ENCODE measurements at regions not wholly inside any gene's neighbourhood (a gene's known extent, or its start where the extent isn't known, plus 50 kb on each side); places are given as distances from the start of the nearest gene placed in this dataset.

DNA sequence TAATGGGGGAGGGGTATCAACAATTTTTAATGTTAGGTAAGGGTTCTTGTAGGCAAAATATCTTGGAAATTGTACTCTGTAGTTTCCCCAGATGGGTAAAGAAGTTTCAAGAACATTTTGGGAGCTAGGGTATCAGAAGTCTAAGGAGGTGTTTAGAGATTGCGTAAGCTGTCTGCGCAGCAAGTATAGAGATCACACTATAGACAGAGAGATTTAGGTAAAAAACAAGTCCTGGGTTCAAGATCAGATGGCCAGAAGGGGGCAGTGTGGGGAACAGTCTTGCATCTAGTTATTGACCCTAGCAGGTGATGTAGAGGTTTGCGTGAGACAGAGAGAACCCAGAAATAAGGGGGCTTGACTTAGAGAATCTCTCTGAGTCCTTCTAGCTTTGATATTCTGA lies 80.8 kb downstream of the S1PR1 start:
- no peak for DNase-seq

DNA sequence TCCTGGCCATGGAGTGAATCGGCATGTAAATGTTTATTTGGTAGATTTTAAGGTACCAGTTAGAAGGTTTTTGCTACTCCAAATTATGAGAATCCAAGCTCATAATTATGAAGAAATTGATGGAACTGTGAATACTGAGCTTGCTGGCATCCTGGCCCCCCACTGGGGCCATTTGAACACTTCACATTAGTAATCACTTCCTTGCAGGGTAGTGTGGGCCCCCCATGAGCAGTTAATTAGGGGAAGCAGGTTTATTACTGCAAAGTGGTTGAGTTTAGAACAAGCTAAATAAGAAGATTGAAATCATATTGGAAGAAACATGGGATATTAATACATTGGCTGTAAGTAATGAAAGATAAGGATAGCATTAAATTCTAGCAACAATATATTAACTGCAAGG lies 86.7 kb downstream of the S1PR1 start:
- DNase-seq: no peak

DNA sequence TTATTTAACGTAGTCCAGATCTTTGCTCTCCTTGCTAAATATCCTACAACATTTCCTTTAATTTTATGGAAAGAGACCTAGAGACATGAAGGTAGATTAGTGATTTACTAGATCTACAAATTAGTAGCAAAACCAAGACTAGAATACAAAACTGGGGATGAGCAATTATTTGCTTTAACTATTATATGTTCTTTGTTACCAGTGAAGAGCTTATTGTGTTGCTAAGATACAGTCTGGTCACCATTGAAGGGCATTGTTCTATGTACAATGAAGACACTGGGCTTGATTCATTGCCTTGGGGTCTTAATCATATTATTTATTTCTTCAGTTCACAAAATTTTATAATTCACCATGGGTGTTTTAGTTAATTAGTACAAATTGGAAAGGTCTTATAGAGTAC lies 88.3 kb downstream of the S1PR1 start:
- DNase-seq: no peak

DNA sequence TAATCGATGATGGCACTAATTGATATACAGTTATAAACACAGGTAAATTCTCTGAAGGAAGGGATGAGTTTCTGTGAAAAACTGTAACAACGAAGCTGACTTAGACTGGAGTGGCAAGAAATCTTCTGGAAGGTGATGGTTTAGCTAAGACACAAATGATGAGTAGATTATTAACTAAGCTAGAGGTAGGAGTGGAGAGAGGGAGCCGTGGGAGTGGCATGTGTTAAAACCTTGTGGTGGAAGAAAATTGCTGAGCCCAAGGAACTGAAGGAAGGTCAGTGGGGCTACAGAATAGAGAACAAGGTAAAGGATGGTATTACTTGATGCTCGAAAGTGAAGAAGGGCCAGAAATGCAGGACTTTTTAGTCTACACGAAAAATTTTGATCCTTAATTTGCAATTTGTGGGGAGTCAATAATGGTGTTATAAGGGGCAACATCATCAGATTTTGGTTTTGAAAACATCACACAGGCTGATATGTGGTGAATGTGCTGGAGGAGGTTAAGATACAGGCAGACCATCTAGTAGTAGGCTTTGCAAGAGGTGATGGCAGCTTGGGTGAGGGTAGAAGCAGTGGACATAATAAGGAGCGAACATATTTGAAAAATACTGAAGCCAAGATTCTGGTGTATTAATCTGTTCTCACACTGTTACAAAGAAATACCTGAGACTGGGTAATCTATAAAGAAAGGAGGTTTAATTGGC lies 93.8 kb downstream of the S1PR1 start:
- no peak for DNase-seq

DNA sequence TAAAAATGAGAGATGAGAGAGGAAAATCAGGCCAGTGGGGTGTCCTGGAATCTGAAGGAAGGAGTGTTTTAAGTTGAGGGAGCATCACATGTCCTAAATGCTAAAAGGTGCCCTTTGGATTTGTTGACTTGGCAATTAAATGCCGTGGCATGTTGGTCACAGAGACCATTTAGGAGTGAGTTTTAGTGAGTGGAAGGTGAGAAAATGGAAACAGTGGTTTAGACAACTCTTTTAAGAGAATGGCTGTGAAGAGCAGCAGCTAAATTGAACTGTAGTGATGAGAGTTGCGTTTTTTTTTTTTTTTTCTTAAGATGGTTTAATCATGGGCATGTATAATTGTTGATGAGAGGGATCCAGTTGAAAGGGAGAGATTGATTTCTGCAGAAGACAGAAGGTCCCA lies 95.0 kb downstream of the S1PR1 start:
- no peak for DNase-seq

DNA sequence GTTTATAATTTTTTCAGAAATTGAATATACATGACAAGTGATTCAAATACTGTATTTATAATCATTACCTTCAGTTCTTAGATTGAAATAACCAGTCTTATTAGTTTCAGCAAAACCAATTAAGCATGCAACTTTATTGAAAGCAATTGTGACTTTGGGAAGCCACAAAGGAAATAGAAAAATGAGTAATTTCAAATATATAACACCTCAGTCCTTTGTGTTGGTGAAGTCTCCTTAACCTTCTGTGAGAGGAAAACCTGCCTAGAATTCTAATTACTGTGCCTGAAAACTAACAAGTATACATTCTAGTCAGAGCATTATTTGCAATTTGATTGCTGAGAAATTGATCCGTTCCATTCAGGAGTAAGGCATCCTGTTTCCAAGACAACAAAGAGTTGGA lies 95.8 kb downstream of the S1PR1 start:
- no peak for DNase-seq

DNA sequence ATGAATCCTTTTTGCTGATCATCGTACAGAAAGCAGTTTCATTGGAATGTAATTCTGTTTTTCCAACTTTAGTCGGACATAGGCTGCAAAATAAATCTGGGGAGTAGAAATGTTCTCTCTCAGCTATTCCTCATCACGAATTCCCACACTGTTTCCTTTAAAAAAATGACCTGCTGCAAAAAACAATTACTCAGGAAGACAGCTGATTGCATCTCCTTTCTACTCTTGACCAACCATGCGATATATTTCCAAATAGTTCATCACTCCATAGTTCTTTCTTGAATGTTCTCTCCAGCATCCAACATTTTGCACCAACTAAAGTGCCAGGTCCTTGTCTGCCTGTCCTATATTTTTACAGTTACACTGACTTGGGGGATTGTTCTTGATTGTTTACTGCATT lies 96.4 kb downstream of the S1PR1 start:
- DNase-seq: no peak

DNA sequence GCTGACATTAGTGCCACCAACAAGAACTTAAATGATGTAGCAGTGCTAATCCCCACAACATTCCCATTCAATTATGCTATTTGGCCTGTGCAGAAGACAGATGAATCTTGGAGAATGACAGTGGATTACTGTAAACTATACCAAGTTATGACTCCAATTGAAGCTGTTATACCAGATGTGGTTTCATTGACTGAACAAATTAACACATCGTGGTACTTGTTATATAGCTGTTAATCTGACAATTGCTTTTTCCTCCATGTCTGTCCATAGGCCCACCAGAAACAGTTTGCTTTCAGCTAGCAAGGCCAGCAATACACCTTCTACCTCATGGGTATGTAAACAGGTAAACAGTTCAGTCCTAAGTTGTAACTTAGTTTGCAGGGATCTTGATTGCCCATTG lies 101.1 kb downstream of the S1PR1 start:
- no peak for DNase-seq

DNA sequence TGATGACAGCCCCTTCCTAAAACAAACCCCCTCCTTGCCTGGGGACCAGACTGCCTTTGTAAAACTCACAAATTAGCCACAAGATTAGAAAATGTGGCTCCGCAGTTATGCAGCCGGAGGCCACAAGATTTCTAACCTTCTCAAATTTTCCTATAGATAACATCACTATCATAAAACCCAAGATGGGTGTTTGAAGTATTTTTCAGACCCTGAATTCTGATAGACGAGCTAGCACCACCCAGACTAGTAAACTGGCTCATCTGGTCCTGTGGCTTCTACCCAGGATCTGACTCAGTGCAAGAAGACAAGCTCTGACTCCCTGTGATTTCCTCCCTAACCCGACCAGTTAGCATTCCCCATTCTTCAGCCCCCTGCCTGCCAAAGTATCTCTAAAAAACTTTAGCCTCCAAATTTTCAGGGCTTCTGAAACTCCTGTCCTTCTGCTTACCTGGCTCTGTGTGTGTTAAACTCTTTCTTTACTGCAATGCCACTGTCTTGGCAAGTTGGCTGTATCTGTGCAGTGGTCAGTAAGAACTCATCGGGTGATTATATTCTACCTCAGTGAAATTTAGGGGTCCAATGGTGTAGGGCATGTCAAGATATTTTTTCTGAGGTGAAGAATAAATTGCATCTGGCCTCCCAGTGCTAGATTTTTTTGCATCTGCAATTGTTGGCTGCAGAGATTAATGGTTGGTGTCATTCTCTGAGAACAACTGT lies 102.1 kb downstream of the S1PR1 start:
- no peak for DNase-seq

DNA sequence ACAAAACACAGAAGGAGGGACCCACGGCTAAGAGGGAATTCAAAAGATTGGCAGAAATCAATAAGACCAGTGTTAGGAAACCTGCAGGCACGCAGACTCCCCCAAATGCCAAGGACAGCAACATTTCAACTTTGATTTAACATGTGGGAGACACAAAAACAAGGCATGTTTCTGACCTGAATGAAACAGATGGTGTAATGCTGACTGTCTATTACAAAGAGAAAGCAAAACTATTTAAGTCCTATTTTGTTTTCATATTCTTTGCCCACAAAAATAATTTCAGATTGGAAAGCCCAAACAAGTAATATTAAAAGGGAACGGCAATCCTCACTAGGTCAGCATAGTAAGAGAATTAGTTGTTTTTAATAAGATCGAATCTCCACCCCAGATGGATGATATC lies 107.9 kb downstream of the S1PR1 start:
- DNase-seq: no peak

DNA sequence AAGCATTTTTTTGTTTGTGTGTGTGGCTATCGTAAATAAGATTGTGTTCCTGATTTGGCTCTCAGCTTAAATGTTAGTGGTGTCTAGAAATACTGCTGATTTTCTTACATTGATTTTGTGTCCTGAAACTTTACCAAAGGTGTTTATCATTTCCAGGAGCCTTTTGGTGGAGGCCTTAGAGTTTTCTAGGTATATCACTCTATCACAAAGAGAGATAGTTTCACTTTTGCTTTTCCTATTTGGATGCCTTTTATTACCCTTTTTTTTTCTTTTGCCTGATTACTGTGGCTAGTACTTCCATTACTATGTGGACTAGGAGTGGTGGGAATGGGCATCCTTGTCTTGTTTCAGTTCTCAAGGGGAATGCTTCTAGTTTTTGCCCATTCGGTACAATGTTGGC lies 109.6 kb downstream of the S1PR1 start:
- no peak for DNase-seq

DNA sequence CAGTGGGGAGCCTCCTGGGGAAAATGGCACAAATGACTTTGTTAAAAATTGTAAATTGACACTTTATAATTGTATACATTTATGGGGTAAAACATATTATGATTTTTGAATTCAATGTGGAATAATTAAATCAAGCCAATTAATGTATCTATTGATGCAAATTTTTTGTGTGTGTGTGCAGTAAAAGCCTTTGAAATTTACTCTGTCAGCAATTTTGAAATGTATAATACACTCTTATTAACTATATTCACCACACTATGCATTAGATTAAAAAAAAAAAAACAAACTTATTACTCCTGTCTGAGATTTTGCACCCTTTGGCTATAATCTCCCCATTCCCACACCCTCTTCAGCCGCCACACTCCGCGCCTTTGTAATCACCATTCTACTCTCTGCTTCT lies 119.2 kb downstream of the S1PR1 start:
- DNase-seq: no peak

DNA sequence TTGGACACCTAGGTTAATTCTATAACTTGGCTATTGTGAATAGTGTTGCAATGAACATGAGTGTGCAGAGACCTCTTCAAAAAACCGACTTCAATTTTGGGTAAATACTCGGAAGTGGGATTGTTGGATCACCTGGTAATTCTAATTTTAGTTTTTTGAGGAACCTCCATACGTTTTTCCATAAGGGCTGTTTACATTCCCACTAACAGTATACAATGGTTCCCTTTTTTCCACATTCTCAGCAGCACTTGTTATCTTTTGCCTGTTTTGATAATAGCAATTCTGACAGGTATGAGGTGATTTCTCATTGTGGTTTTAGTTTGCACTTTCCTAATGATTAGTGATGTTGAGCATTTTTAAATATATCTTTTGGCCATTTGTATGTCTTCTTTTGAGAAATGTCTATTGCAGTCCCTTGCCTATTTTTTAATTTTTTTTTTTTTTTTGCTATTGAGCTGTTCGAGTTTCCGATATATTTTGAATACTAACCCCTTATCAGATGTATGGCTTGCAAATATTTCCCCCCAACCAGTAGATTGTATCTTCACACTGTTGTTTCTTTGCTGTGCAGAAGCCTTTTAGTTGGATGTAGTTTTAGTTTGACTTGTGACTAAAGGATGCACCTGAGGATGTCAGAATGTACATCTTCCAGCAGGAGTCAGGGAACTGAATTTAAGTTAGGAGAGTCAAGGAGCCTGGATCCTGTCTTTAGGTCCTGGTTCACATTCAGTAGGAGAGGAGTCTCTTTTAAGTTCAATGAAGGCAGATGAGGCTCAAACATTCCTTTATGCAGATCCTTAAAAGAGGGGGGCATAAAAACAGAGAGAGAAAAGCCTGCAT lies 120.0 kb downstream of the S1PR1 start:
- DNase-seq: no peak

DNA sequence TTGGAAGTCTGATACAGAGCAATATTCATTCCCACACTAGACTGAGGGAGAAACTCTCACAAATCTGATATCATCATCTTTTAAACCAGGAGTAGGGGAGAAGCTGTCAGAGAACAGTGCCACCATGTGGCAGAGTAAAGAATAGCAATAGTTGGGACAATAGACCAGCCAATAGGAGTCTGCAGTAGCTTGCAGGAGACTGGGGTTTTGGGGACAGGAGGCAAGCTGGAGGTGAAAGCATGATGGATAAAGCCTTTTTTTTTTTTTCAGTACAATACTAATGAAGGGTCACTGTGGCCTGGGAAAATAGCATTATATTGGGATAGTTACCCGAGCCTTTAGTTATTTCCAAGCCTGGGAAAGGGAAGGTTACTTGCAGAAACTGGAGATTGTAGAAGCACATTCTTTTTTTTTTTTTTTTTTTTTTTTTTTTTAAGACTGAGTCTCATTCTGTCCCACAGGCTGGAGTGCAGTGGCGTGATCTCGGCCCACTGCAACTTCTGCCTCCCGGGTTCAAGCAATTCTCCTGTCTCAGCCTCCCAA lies 120.7 kb downstream of the S1PR1 start:
- DNase-seq: peak; percentile 66

DNA sequence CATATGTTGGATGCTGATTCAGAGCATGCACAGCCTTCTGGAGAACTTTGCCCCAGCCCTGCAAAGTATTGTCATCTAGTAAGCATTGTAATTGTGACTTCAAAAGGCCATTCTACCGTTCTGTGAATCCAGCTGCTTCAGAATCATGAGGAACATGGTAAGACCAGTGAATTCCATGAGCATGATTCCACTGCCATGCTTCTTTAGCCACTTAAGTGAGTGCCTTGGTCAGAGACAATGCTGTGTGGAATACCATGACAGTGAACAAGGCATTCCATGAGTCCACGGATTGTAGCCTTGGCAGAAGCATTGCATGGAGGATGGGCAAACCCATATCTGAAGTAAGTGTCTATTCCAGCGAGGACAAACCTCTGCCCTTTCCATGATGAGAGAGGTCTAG lies 123.7 kb downstream of the S1PR1 start:
- no peak for DNase-seq

DNA sequence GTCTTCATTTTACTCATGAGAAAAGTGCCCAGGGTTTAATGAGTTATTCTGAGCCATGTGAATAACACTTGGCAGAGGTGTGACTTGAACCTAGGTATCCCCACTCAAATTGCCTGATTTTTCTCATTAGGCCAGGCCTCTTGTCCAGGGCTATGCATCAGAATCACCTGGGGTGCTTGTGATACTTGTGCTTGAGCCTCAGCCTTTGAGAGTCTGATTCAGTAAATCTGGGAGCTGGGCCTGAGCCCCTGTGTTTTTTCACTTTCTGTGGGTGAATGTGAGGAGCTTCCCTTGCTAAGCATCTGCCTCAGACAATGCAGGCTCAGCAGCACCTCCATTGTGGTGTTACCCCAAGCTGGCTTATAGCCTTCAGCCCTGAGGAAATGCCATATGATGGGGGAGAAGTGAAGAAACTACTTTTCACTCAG lies 127.1 kb downstream of the S1PR1 start:
- no peak for DNase-seq

DNA sequence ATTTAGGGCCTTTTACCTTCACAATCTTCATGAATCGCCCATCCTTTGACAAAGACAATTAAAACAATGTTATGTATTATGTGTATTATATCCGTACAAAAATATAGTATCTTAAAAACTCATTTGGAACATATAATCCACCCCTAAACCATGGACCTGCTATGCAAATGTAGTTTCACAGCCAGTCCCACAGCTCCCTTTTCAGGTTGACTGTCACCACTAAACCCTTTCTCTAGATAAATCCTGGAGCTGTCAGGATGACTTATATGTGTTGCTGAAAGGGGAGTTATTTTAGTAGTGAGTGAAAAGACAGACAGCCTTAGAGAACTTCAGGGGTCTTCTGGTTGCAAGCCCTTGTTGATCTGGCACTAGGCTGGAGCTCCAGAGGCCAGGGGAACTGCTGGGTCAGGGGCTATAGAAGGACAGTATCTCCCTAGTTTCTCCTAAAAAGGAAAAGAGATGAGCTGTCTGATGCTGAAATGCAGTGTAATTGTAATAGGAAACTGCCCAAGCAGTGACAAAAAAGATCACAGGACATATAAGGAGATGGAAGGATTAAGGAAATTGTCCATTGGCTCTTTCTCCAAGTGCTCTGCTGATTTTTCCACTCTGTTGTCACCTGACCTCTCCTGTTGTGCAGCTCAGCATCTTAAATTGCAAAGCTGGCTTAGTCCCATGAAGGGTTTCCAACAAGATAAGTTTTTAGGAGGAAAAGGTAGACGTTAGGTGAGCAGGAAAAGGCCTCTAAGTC lies 127.7 kb downstream of the S1PR1 start:
- no peak for DNase-seq

DNA sequence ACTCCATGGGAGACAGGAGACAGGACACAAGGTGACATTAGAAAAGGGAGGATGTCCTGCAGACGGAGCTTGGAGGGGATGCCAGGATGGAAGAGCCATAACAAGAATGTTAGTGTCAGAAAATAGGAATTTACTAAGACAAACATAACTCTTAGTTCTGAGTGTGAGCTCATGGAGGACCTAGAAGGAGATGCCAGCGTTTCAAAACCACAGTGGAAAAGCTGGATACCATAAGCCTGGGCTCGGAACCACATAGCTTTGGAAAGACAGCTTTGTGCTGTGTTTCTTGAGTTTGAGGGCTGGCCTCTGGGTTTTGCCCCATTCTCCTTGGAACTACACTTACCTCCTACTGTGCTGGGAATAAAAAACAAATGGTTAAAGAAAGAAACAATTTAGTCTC lies 128.4 kb downstream of the S1PR1 start:
- peak; percentile 41 for DNase-seq

DNA sequence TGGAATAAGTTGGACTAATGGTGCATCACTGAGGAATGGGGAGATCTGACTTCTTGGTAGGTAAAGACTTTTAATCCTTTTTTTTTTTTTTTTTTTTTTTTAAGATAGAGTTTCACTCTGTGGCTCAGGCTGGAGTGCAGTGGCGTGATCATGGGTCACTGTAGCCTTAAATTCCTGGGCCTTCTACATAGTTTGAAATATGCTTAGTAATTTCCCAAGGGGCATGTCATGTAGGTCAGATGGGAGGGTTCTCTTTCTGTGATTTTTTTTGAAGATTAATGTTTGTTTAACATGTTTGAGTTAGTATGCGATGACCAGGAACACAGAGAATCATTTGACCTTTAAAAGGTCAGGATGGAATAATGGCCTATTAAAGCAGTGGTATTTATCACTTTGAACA lies 129.1 kb downstream of the S1PR1 start:
- no peak for DNase-seq

DNA sequence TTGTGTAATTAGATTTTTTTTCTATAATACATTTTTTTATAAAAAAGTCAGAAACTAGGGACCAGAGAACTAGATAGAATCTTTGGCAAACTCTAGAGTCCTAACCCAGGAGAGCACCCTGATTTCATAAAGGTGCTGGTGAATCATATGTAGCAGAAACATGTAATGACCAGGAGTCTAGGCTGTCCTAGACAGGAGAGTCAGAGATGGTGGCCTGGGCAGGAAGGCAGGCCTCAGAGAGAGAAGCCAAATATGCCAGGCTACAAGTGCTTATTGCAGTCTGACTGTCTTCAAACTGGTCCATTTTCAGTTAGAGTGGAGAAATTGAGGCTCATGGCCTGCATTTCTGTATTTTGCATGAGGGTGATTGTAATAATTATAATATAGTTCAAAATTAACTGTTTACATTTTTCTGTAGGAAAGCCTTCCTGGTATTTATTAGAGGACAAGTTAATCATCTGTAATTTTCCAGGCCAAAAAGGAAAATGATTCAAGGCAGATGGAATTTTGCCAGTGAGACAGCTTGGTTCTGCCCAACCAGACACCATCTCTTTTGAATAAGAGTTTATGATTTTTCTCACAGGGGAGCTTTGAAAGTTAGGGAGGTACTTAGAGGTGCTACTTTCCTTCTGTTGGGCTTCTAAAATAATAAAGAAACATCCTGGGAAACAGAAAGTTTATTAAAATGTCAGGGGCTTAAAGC lies 129.8 kb downstream of the S1PR1 start:
- DNase-seq: no peak

DNA sequence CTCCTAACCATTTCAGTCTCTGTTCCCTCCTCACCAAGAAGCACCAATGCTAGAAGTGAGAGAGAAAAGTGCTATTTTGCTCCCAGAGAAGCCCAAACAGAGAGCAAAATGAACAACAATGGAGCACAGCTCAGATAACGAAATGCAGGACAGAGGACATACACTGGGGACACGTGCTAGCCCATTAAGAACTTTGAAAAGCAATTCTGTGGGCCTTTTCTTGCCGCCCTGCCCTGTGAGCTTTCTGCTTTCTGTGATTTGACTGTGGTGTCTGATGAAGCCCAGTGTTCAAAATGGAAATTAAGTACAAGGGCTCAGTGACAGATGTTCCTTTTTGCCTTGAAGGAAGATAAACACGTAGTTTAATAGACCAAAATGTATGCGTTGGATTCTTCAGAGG lies 130.8 kb downstream of the S1PR1 start:
- no peak for DNase-seq

DNA sequence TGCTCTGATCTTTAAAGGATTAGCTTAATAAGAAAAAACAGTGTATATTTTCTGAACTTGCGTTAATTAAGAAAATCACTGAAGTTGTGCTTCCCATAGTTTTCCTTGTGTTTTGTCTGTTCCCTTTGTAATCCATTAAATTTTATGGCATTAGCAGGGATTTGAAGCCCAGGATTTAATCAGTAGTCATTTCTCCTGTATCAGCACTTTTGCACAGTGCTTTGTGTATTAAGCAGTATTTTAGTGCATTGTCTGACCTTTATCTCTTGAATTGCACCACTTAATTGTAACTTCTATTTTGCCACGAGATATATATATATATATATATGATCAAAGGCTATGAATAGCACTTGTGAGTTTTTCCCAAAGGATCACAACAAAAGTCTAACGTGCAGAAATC lies 133.7 kb downstream of the S1PR1 start:
- no peak for DNase-seq
